Neutrophil (primary cell): ENCODE measurements at regions not wholly inside any gene's neighbourhood (a gene's known extent, or its start where the extent isn't known, plus 50 kb on each side); places are given as distances from the start of the nearest gene placed in this dataset.

Experiments used
- H3K27ac ChIP-seq: fragments of 200-600 bp; sonication (generic); 2 replicates; pipeline ENCODE4 v1.5.1; 2016; ENCODE audit warnings: mild to moderate bottlenecking, moderate library complexity
- H3K27me3 ChIP-seq: fragments of 200-600 bp; sonication (generic); 2 replicates; pipeline ENCODE4 v1.6.0; 2016; ENCODE audit warnings: mild to moderate bottlenecking
- H3K36me3 ChIP-seq: fragments of 200-600 bp; sonication (generic); 2 replicates; pipeline ENCODE4 v1.5.1; 2017
- H3K4me1 ChIP-seq, 2 experiments: fragments of 200-600 bp in 1 of 2; sonication (generic) in 1 of 2; 1 replicate in 1 of 2; 2 replicates in 1 of 2; pipeline versions ENCODE4 v1.5.1 to v1.6.1; 2013 to 2016; ENCODE audit warnings: low read depth in 1 of 2, low read length in 1 of 2, mild to moderate bottlenecking in 1 of 2, moderate library complexity in 1 of 2; ENCODE audit not compliant: control insufficient read depth in 1 of 2, insufficient read depth in 1 of 2
- H3K4me3 ChIP-seq, 2 experiments: fragments of 200-600 bp in 1 of 2; sonication (generic) in 1 of 2; 1 replicate in 1 of 2; 2 replicates in 1 of 2; pipeline ENCODE4 v1.5.1; 2013 to 2016; ENCODE audit warnings: low read depth in 1 of 2, low read length in 1 of 2, mild to moderate bottlenecking in 1 of 2, moderate library complexity in 1 of 2
- H3K9me3 ChIP-seq: fragments of 200-600 bp; sonication (generic); 2 replicates; pipeline ENCODE4 v1.5.1; 2016
- CTCF ChIP-seq: fragments of 200-600 bp; sonication (generic); IDR thresholded peaks from 2 replicates; pipeline ENCODE4 v1.5.1; 2016; ENCODE audit warnings: antibody characterized with exemption

- Histone ChIP-seq H3K4me3 (no peak overlapping the region), H3K9me3 (no peaks in the 10 kb centered on the region), H3K27ac (no peak overlapping the region), H3K27me3 (no peaks in the 10 kb centered on the region), H3K4me1 (no peaks in the 10 kb centered on the region), H3K36me3 (no peaks in the 10 kb centered on the region)
- no peak for TF ChIP-seq CTCF
Observed at GRCh38 chr4:152099981-152100378, 339.2 kb upstream of the GATB start.

GRCh38 chr4:152099555-152099954, 338.7 kb upstream of the GATB start:
- H3K27ac ChIP-seq = no peak overlapping the region
- TF ChIP-seq CTCF = no peak

GRCh38 chr4:152099061-152099425, 338.2 kb upstream of the GATB start:
- Histone ChIP-seq H3K9me3 (no peaks in the 10 kb centered on the region), H3K27me3 (no peaks in the 10 kb centered on the region), H3K4me3 (no peak overlapping the region), H3K4me1 (no peaks in the 10 kb centered on the region), H3K27ac (no peak overlapping the region), H3K36me3 (no peaks in the 10 kb centered on the region)
- TF ChIP-seq CTCF = no peak

More at GRCh38 chr4:152099555-152099954, 338.7 kb upstream of the GATB start:
- Histone ChIP-seq H3K27me3 (no peaks in the 10 kb centered on the region), H3K4me1 (no peaks in the 10 kb centered on the region), H3K4me3 (no peak overlapping the region), H3K9me3 (no peaks in the 10 kb centered on the region), H3K36me3 (no peaks in the 10 kb centered on the region)

- no peak overlapping the region for H3K27ac ChIP-seq
- no peaks in the 10 kb centered on the region for H3K27me3 ChIP-seq
- H3K4me1 ChIP-seq = no peaks in the 10 kb centered on the region
- H3K9me3 ChIP-seq = no peaks in the 10 kb centered on the region
- no peaks in the 10 kb centered on the region for H3K36me3 ChIP-seq
- no peak for TF ChIP-seq CTCF
- H3K4me3 ChIP-seq = no peak overlapping the region
Observed at GRCh38 chr4:152098365-152099060, 337.7 kb upstream of the GATB start.

GRCh38 chr4:152097371-152097770, 336.6 kb upstream of the GATB start:
- Histone ChIP-seq H3K27ac (no peak overlapping the region), H3K4me3 (no peak overlapping the region)

More at GRCh38 chr4:152097371-152097770, 336.6 kb upstream of the GATB start:
- Histone ChIP-seq H3K4me1 (no peaks in the 10 kb centered on the region), H3K27me3 (no peaks in the 10 kb centered on the region), H3K9me3 (no peaks in the 10 kb centered on the region), H3K36me3 (no peaks in the 10 kb centered on the region)
- TF ChIP-seq CTCF = no peak
